HCT116 (cell line): ENCODE measurements at regions not wholly inside any gene's neighbourhood (a gene's known extent, or its start where the extent isn't known, plus 50 kb on each side); places are given as distances from the start of the nearest gene placed in this dataset.

ENCODE experiments used
- ATAC-seq: fragments of 200-7000 bp; cut with Tn5 transposase; 2 replicates; pipeline ENCODE4 v1.9.1; 2020; ENCODE audit warnings: mild to moderate bottlenecking, moderate library complexity
- BruUV-seq: library from RNA; stranded (reverse); fragments of 400-500 nt; replicated peaks from 2 replicates; lab custom pipeline; 2021; lab: Mats Ljungman, UMichigan
- CTCF ChIA-PET: fragments of 300-600 bp; sonication (Branson Sonifier 250); formaldehyde crosslinking; loops from one replicate; lab custom pipeline; 2021; ENCODE audit warnings: antibody characterized with exemption; lab: Charles Lee
- POLR2A ChIA-PET: fragments of 300-600, 350-600 bp; sonication (Branson Sonifier 250); formaldehyde crosslinking; loops from one replicate; lab custom pipeline; 2021; ENCODE audit warnings: antibody characterized with exemption; lab: Charles Lee
- RAD21 ChIA-PET, 2 experiments: fragments of 300-600 bp; sonication (Branson Sonifier 250); formaldehyde crosslinking; loops; one replicate each; lab custom pipeline; 2023; ENCODE audit warnings: low total read pairs in 2 of 2; ENCODE audit not compliant: uncharacterized antibody in 2 of 2, unreplicated experiment in 2 of 2, low non-redundant PET in 1 of 2; lab: Charles Lee
- DNase-seq: peaks from one replicate; pipeline ENCODE4 v3.0.0-alpha.2; 2010; ENCODE audit warnings: low read depth, low spot score
- H2AFZ ChIP-seq: fragments of 200-600 bp; shearing (Covaris generic), sonication (generic); 2 replicates; pipeline ENCODE4 v1.6.1; 2017; ENCODE audit warnings: low read depth, mixed run types, mixed read lengths, antibody characterized with exemption, low read length; ENCODE audit not compliant: poor library complexity, severe bottlenecking
- H3K27ac ChIP-seq: 2 replicates; pipeline ENCODE4 v1.5.1; 2012; ENCODE audit warnings: low read depth, low read length
- H3K27me3 ChIP-seq: fragments of 200-600 bp; sonication (generic); 2 replicates; pipeline ENCODE4 v1.6.1; 2016; ENCODE audit warnings: mixed run types, low read length, mixed read lengths; ENCODE audit not compliant: insufficient read depth
- H3K36me3 ChIP-seq, 2 experiments: fragments of 200-500 bp in 1 of 2; fragments of 200-600 bp in 1 of 2; sonication (Bioruptor generic) in 1 of 2; sonication (generic) in 1 of 2; 2 replicates each; pipeline versions ENCODE4 v1.5.1 to v1.6.1; 2014 to 2016; ENCODE audit warnings: low read length in 2 of 2, inconsistent platforms in 1 of 2, mixed read lengths in 1 of 2, mixed run types in 1 of 2; ENCODE audit not compliant: insufficient read depth in 2 of 2, control insufficient read depth in 1 of 2
- H3K4me1 ChIP-seq, 2 experiments: fragments of 200-600 bp in 1 of 2; sonication (generic) in 1 of 2; 2 replicates each; pipeline versions ENCODE4 v1.5.1 to v1.6.1; 2012 to 2017; ENCODE audit warnings: low read length in 2 of 2, inconsistent platforms in 1 of 2, mild to moderate bottlenecking in 1 of 2, mixed read lengths in 1 of 2, mixed run types in 1 of 2, moderate library complexity in 1 of 2; ENCODE audit not compliant: insufficient read depth in 2 of 2, control insufficient read depth in 1 of 2
- H3K4me2 ChIP-seq: fragments of 200-600 bp; sonication (generic); 2 replicates; pipeline ENCODE4 v1.6.1; 2017; ENCODE audit warnings: mixed run types, low read length, mixed read lengths
- H3K4me3 ChIP-seq, 2 experiments: fragments of 200-600 bp in 1 of 2; sonication (generic) in 1 of 2; replicated peaks in 1 of 2; 2 replicates each; pipeline ENCODE4 v1.5.1; 2011 to 2016; ENCODE audit warnings: low read length in 2 of 2, control low read depth in 1 of 2, low read depth in 1 of 2, mild to moderate bottlenecking in 1 of 2, mixed read lengths in 1 of 2, mixed run types in 1 of 2
- H3K79me2 ChIP-seq: fragments of 200-600 bp; sonication (generic); 2 replicates; pipeline ENCODE4 v1.6.1; 2017; ENCODE audit warnings: mild to moderate bottlenecking, mixed run types, low read length, moderate library complexity, mixed read lengths; ENCODE audit not compliant: insufficient read depth
- H3K9ac ChIP-seq: fragments of 200-600 bp; sonication (generic); 2 replicates; pipeline ENCODE4 v1.6.1; 2016; ENCODE audit warnings: low read length, mixed read lengths
- H3K9me2 ChIP-seq: fragments of 200-600 bp; sonication (generic), shearing (Covaris generic); 2 replicates; pipeline ENCODE4 v1.6.1; 2017; ENCODE audit warnings: mixed run types, mild to moderate bottlenecking, moderate library complexity; ENCODE audit not compliant: insufficient read depth
- H3K9me3 ChIP-seq, 2 experiments: fragments of 200-500 bp in 1 of 2; fragments of 200-600 bp in 1 of 2; sonication (Bioruptor generic) in 1 of 2; sonication (generic) in 1 of 2; 2 replicates each; pipeline ENCODE4 v1.6.1; 2014 to 2017; ENCODE audit warnings: low read length in 2 of 2, mixed read lengths in 2 of 2, inconsistent platforms in 1 of 2, low read depth in 1 of 2, mild to moderate bottlenecking in 1 of 2, mixed run types in 1 of 2, moderate library complexity in 1 of 2; ENCODE audit not compliant: control insufficient read depth in 1 of 2, insufficient read depth in 1 of 2
- H4K20me1 ChIP-seq: fragments of 200-600 bp; sonication (generic), shearing (Covaris generic); 2 replicates; pipeline ENCODE4 v1.6.1; 2017; ENCODE audit warnings: mixed run types, mild to moderate bottlenecking, moderate library complexity; ENCODE audit not compliant: insufficient read depth
- ATF3 ChIP-seq: IDR thresholded peaks from 2 replicates; pipeline ENCODE4 v1.6.1; 2012
- CBX3 ChIP-seq: IDR thresholded peaks from 2 replicates; pipeline ENCODE4 v1.6.1; 2012; ENCODE audit warnings: low read depth
- CEBPB ChIP-seq: IDR thresholded peaks from 2 replicates; pipeline ENCODE4 v1.6.1; 2012; ENCODE audit warnings: low read depth
- CTCF ChIP-seq, 3 experiments: fragments of 200-600 bp in 1 of 3; sonication (generic) in 1 of 3; IDR thresholded peaks in 2 of 3; conservative IDR thresholded peaks in 1 of 3; 2 replicates each; pipeline ENCODE4 v1.5.1; 2012 to 2017; ENCODE audit warnings: low read depth in 2 of 3, low read length in 2 of 3, antibody characterized with exemption in 1 of 3, borderline replicate concordance in 1 of 3, control low read depth in 1 of 3, mild to moderate bottlenecking in 1 of 3, mixed read lengths in 1 of 3, mixed run types in 1 of 3, moderate library complexity in 1 of 3; ENCODE audit not compliant: insufficient read depth in 1 of 3
- EZH2 ChIP-seq: fragments of 200-600 bp; sonication (generic); IDR thresholded peaks from 2 replicates; pipeline ENCODE4 v1.6.1; 2017; ENCODE audit warnings: antibody characterized with exemption, mixed run types
- EZH2phosphoT487 ChIP-seq: fragments of 200-600 bp; IDR thresholded peaks from 2 replicates; pipeline ENCODE4 v1.6.1; 2018; ENCODE audit warnings: antibody characterized with exemption, borderline replicate concordance
- FOSL1 ChIP-seq: IDR thresholded peaks from 2 replicates; pipeline ENCODE4 v1.6.1; 2012; ENCODE audit warnings: low read depth
- JUND ChIP-seq: IDR thresholded peaks from 2 replicates; pipeline ENCODE4 v1.6.1; 2012
- POLR2AphosphoS5 ChIP-seq: IDR thresholded peaks from 2 replicates; pipeline ENCODE4 v1.6.1; 2011; ENCODE audit warnings: mild to moderate bottlenecking, low read depth, low read length, moderate library complexity
- RAD21 ChIP-seq: IDR thresholded peaks from 2 replicates; pipeline ENCODE4 v1.6.1; 2012; ENCODE audit warnings: low read depth, mild to moderate bottlenecking
- SIN3A ChIP-seq: IDR thresholded peaks from 2 replicates; pipeline ENCODE4 v1.6.1; 2012; ENCODE audit warnings: low read depth
- SRF ChIP-seq: IDR thresholded peaks from 2 replicates; pipeline ENCODE4 v1.6.1; 2012; ENCODE audit warnings: low read depth
- TCF7L2 ChIP-seq: IDR thresholded peaks from 2 replicates; pipeline ENCODE4 v1.7.0; 2011; ENCODE audit warnings: borderline replicate concordance, inconsistent platforms; ENCODE audit not compliant: insufficient read depth, insufficient read length; ENCODE audit errors: extremely low read depth
- YY1 ChIP-seq: IDR thresholded peaks from 2 replicates; pipeline ENCODE4 v1.6.1; 2011; ENCODE audit warnings: low read length, low read depth, moderate library complexity, mild to moderate bottlenecking; ENCODE audit not compliant: insufficient replicate concordance; ENCODE audit errors: extremely low read depth
- ZNF274 ChIP-seq: fragments of 200-500 bp; sonication (Bioruptor generic); IDR thresholded peaks from 2 replicates; pipeline ENCODE4 v1.6.1; 2014; ENCODE audit warnings: mild to moderate bottlenecking, low read depth, low read length, inconsistent platforms
- intact Hi-C: fragments of 100-400 bp; cut with micrococcal nuclease; formaldehyde crosslinking; loops from 2 replicates; pipeline ENCODE4 v1.10.0; 2022
- TF ChIP-seq, protein P1 (sequence below): IDR thresholded peaks from 2 replicates; pipeline ENCODE4 v1.6.1; 2012; ENCODE audit warnings: low read depth
- TF ChIP-seq, protein P2 (sequence below): IDR thresholded peaks from 2 replicates; pipeline ENCODE4 v1.6.1; 2012
- TF ChIP-seq, protein P3 (sequence below): IDR thresholded peaks from 2 replicates; pipeline ENCODE4 v1.6.1; 2011; ENCODE audit warnings: mild to moderate bottlenecking, low read length, moderate library complexity; ENCODE audit not compliant: insufficient replicate concordance; ENCODE audit errors: extremely low read depth

DNA sequence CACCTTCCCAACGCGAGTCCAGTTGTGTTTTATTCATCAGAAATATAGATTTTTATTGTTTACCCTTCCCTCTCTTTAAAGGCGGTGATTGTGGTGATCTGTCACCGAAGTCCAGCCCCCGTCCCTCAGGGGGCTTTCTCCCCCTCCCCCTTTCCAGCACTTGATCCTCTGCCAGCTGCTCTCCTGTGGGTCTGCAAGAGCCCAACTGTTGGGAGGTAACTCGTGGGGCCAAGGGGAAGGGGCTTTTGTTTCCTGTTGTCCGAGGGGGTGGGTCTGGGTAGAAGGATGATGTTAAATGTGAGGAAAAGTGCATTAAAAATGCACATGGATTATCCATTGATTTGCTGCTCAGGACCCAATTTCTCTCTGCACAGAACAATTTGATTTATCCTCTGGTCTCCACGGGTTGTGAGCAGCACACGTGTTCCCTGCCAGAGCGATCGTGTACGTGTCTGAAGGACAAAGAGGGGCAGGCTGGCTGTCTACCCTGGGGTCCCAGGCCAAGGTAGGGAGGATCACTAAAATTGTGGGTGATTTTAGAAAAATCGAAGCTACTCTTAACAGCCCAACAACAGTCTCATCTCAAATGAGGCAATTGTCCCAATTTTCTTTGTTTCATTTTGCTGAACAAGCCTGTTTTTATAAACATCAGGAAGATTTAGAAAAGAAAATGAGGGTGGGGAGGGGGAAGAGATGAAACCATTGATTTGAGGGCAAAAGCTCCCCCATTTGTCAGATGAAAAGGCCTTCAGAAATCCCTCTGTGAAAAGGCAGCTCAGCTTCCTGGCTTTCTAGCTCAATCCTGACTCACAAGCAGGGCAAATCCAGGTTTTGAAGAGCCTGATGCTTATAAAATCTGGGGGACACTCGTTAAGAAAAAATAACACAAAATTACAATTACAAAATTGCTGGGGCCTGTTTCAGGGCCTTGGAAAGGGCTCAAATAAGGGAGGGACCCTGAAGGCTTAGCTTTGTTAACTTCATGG lies 176.2 kb downstream of the RHOU start:
- ATAC-seq: no peak
- BruUV-seq: no TSS peak
- intact Hi-C loops: no loop called here
- TF ChIP-seq YY1: no peak
- TF ChIP-seq JUND: no peak
- no peak for TF ChIP-seq SRF
- TF ChIP-seq, protein P1, sequence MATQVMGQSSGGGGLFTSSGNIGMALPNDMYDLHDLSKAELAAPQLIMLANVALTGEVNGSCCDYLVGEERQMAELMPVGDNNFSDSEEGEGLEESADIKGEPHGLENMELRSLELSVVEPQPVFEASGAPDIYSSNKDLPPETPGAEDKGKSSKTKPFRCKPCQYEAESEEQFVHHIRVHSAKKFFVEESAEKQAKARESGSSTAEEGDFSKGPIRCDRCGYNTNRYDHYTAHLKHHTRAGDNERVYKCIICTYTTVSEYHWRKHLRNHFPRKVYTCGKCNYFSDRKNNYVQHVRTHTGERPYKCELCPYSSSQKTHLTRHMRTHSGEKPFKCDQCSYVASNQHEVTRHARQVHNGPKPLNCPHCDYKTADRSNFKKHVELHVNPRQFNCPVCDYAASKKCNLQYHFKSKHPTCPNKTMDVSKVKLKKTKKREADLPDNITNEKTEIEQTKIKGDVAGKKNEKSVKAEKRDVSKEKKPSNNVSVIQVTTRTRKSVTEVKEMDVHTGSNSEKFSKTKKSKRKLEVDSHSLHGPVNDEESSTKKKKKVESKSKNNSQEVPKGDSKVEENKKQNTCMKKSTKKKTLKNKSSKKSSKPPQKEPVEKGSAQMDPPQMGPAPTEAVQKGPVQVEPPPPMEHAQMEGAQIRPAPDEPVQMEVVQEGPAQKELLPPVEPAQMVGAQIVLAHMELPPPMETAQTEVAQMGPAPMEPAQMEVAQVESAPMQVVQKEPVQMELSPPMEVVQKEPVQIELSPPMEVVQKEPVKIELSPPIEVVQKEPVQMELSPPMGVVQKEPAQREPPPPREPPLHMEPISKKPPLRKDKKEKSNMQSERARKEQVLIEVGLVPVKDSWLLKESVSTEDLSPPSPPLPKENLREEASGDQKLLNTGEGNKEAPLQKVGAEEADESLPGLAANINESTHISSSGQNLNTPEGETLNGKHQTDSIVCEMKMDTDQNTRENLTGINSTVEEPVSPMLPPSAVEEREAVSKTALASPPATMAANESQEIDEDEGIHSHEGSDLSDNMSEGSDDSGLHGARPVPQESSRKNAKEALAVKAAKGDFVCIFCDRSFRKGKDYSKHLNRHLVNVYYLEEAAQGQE: no peak
- no peak for TF ChIP-seq EZH2
- TF ChIP-seq CEBPB: no peak
- TF ChIP-seq SIN3A: no peak
- no peak for TF ChIP-seq CBX3
- no peak for TF ChIP-seq ATF3
- TF ChIP-seq EZH2phosphoT487: no peak
- no peak for TF ChIP-seq POLR2AphosphoS5
- TF ChIP-seq, protein P2, sequence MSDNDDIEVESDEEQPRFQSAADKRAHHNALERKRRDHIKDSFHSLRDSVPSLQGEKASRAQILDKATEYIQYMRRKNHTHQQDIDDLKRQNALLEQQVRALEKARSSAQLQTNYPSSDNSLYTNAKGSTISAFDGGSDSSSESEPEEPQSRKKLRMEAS: no peak
- TF ChIP-seq, protein P3, sequence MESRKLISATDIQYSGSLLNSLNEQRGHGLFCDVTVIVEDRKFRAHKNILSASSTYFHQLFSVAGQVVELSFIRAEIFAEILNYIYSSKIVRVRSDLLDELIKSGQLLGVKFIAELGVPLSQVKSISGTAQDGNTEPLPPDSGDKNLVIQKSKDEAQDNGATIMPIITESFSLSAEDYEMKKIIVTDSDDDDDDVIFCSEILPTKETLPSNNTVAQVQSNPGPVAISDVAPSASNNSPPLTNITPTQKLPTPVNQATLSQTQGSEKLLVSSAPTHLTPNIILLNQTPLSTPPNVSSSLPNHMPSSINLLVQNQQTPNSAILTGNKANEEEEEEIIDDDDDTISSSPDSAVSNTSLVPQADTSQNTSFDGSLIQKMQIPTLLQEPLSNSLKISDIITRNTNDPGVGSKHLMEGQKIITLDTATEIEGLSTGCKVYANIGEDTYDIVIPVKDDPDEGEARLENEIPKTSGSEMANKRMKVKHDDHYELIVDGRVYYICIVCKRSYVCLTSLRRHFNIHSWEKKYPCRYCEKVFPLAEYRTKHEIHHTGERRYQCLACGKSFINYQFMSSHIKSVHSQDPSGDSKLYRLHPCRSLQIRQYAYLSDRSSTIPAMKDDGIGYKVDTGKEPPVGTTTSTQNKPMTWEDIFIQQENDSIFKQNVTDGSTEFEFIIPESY: no peak
- TF ChIP-seq TCF7L2: no peak
- no peak for TF ChIP-seq FOSL1
- no peak for TF ChIP-seq RAD21
- no peak for TF ChIP-seq CTCF (IDR thresholded peaks at IDR 0.05 in 2 of 3, conservative IDR thresholded peaks at IDR 0.05 in 1 of 3; ENCODE audit: borderline replicate concordance in 1 of 3, insufficient read depth in 1 of 3, low read depth in 2 of 3, low read length in 2 of 3)
- no peak for TF ChIP-seq ZNF274

More for the DNA sequence above, 176.2 kb downstream of the RHOU start:
- H3K9me3 ChIP-seq: no peaks in the 10 kb centered on the region
- H3K4me3 ChIP-seq: no peak overlapping the region
- no peaks in the 10 kb centered on the region for H3K36me3 ChIP-seq
- no peaks in the 10 kb centered on the region for H3K9me2 ChIP-seq
- no peak overlapping the region for H3K27ac ChIP-seq
- ChIA-PET RAD21 (no interaction called here), POLR2A (no interaction called here), CTCF (no interaction called here)
- no peak for DNase-seq
- no peaks in the 10 kb centered on the region for H3K4me1 ChIP-seq
- H3K9ac ChIP-seq: no peak overlapping the region
- peaks cover under 1% of the 10 kb centered on the region; the same call in 1 of the 2 replicates for H3K27me3 ChIP-seq
- H3K4me2 ChIP-seq: no peak overlapping the region
- H2AFZ ChIP-seq: no peak overlapping the region
- no peaks in the 10 kb centered on the region for H3K79me2 ChIP-seq
- no peaks in the 10 kb centered on the region for H4K20me1 ChIP-seq
